Activated CD8-positive, alpha-beta memory T cell treated with anti-CD3 and anti-CD28 coated beads, Interleukin-2, amount 50 U/mL, for 24 hours (primary cell): ENCODE measurements at regions not wholly inside any gene's neighbourhood (a gene's known extent, or its start where the extent isn't known, plus 50 kb on each side); places are given as distances from the start of the nearest gene placed in this dataset.

Experiments
- DNase-seq: peaks from one replicate; pipeline ENCODE4 v3.0.0-alpha.2; 2020; ENCODE audit errors: extremely low read depth

DNA sequence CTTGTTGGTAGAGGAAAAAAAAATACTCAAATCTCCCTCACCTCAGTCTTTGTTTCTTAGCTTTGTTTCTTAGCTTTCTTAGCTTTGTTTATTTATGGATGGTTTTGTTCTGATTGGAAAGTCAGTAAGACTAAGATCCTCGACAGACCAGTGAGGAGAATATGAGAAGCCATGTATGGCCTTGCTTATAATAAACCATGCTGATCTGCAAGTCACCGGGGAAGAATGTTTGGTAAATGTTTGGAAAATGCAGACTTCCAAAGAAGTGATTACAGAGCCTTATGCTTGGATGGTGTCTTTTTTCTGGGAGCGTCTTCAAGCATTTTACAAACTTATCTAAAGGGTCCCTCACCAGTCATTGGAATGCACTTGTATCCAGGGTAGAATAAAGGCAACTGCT is 90.1 kb upstream of the NOCT start:
- DNase-seq = no peak

GRCh38 chr4:138919094-138919936 is 96.3 kb upstream of the NOCT start:
- DNase-seq = peak; percentile 1

- no peak for DNase-seq
Observed at GRCh38 chr4:138918169-138918869, 97.3 kb upstream of the NOCT start.

DNA sequence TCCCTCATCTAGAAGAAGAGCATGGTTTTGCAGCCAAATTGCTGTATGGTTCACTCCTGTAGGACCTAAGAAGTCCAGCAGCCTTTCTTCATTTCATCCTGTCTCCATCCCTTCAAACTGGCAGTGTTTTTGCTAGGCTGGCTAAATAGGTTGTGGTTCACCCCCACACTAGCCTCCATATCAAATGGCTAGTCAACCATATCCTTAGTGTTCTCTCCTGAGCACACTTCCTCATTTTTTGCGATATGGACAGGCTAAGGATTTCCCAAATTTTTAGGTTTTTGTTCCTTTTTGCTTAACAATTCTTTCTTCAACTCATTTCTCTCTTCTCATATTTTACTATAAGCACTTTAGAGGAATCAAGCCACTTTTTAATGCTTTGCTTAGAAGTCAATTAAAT is 98.8 kb upstream of the NOCT start:
- no peak for DNase-seq

DNA sequence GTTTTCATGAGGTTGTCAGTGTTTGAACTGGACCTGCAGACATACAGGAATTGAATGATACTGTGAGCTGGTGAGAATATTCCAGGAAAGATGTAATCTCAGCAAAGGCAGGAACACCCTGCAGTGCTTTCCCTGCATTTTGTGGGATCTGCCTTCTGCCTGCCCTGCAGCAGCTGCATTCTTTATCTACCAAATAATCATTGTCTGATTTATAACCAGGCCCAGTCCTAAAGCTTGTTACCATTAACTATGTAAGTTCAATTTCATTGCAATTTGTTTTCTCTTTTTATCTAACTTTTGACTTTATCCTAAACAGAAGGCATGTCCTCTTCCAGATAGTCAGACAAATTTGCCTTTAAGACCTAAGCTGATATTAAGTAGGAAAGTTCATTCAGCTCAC is 99.8 kb upstream of the NOCT start:
- DNase-seq = no peak

DNA sequence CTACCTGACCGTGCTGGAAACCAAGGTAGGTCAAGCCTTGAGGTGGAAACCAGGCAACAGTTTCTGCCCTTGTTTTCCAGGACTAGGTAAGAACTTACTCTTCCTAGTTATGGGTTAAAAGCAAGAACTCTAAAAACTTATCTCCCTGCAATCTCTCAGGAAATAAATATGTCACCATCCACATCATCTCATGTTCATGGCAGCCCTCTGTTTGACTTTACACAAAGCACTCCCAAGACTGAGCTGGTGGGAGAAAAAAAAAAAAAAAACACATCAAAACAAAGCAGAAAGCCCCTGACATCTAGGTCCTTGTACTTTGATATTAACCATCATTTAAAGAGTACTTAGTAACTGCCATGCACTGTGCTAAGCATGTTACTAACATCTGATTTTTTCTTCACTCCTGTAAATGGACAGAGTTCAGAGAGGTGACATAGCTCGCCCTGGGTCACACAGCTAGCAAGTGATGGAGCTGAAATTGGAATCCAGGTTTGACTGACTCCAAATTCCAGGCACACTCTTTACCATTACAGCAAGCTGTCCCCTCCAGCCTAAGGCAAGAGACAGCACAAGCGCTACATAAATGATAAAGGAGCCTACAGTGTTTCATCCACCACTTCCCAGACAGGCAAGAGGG is 102.8 kb upstream of the NOCT start:
- no peak for DNase-seq

DNA sequence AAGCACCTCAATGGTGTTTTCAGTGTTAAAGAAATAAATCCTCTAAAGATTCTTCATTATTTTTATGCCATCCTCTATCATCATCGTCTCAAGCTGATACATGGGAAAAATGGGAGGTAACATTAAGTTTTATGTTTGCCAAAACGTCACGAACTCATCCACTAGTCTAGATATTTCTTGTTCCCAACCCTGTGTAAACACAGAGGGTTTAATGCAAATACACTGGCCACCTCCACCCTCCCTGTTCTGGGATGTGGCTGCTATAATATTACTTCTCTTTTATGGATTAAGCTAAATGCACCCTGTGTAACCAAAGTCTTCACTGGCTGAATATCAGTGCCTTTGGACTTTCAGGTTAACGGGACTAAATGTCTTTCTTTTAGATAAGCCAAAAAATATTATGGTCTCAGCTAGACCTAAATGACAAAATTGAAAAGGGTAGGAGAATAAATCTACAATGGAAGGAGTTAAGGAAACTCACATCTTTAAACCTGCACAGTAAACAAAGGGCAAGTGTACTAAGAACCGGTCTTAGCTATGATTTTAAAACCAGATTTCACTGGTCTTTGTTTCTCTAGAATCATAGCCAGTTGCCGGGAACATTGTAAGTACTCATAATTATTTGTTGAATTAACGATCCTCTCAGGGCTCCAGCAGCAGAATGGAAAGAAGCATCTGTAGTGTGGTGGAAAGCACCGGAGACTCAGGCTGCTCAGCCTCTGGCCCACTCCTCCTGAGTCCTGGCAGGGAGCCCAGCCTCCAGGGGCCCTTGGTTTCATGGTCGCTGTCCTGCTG is 103.5 kb upstream of the NOCT start:
- no peak for DNase-seq

DNA sequence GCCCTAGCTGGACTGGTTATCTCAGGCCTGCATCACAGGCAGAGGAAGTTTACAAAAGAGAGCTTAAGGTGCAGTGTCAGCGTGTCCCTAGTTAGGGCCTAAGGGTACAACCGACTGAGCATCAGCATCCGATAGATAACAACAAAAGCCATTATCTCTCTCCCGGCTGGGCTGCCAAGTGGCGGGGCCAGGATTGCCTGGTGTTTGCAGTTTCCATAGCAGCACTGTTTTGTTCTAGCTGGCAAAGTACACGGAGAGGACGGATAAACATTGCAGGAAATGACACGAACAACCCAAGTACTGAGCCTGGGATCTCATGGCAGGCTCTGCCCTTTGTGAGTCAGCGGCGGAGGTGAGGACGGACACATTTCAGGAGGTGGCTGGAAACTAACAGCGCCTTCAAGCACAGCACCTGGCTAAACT is 104.7 kb upstream of the NOCT start:
- no peak for DNase-seq

GRCh38 chr4:138910195-138910913 is 105.2 kb upstream of the NOCT start:
- DNase-seq = no peak

DNA sequence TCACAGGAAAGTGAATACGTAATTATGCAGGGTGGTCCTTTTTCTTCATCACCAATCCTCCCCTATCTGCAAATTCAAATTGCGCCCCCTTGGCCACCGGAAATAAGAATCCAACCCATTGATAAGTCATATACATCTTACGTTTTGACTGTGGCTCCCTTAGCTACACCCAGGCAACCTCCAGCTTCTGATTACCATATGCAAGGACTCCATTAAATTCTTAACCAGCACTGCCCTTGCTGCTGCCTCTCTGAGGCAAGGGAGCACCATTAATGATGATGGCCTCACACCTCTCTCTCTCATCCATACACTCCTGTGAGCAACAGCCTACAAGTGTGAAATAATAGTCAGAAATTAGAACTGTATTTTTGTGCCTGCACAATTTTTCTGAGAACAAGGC is 106.0 kb upstream of the NOCT start:
- DNase-seq = no peak

DNA sequence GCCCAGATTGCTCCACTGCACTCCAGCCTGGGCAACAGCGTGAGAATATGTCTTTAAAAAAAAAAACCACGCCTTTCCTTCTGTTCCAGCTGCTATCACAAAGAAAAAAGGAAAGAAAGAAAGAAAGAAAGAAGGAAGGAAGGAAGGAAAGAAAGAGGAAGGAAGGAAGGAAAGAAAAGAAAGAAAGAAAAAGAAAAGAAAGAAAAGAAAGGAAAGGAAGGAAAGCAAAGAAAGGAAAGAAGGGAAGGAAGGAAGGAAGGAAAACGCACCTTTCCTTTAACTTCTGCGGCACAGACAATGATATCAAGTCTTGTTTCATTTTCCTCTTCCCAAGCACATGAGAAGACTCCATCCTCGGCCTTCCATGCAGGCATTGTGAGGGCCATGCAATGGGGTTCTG is 107.4 kb upstream of the NOCT start:
- no peak for DNase-seq

DNA sequence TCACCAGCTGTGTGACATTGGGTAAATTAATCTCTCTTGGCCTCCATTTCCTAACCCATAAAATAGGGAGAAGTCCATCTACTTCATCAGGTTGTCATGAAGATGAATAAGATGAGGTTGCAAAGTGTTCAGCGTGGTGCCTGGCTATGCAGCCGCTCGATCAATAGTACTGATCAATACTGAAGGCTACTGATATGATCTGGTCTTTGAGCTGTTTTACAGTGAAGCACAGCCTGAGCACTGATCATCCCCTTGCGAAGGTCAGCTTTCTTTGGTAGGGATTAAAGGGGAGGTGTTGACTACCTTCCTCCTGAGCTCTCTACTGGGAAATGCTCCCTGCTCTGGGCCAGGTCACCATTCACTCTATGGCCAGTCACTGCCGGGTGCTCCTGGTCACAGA is 108.4 kb upstream of the NOCT start:
- DNase-seq = no peak

- no peak for DNase-seq
Observed at GRCh38 chr4:138904793-138905192, 110.8 kb upstream of the NOCT start.

DNA sequence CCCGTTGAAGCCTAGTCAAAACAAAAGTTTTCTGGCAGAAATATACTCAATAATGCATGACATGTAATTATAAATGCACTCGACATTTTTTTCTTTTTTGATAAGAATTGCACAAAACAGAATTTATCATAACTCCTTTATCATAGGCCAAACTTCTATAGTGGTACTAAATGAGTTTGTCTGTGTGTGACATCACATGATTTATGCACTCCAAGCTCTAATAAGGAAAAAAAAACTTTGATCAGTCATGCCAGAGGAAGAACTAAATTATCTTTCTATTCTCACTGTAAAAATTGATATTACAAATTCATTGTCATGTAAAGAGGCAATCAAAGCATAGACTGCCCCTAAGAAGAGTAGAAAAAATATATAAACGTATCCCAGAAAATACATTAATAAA is 112.4 kb upstream of the NOCT start:
- DNase-seq = no peak

DNA sequence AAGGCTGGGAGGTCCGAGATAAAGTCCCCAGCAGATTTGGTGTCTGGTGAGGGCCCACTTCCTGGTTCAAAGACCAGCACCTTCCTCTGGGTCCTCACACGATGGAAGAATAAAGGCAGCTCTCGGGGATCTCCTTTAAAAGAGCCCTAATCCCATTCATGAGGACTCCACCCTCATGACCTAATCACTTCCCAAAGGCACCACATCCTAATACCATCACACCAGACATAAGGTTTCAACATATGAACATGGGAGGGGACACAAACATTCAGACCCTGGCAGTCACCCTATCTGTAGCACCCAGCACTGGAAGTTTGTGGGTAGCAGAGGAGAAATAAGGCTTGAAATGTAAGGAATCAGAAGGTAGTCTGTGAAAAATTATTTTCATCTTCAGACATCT is 112.9 kb upstream of the NOCT start:
- DNase-seq = no peak

DNA sequence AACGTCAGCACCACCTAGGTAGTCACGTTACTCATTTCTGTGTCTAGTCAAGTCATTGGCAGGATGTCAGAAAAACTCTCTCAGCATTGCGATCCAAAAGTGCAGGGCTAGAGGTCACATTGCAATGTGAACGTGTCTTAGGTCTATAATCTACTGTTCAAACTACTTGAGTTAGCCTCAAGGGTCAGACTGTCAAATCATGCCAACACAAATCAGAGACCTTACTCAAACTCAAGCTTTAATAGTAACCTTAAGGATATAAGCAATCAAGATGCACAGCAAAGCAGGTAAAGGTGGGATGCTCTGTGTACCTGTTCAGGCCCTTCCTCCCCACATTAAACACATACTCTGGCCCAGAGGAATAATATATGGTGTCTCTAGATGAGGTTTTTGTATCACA is 114.4 kb upstream of the NOCT start:
- DNase-seq = no peak

DNA sequence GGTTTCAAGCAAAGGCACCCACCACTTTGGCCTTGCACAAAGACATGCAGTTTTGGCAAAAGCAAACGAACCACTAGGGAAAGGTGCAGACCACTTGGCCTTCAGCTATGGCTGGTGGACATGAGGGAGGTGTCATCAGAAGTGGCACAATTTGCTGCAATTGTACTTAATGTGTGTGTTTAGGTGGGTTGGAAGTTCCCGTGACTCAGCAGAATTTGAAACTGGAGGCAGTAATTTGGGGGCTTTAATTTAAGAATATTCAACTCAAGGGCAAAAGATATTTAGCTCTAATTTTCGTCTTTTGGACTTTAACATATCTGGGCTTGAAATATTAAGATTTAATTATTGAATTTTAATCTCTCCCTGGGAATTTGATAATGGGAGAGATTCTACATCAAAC is 115.6 kb upstream of the NOCT start:
- no peak for DNase-seq

DNA sequence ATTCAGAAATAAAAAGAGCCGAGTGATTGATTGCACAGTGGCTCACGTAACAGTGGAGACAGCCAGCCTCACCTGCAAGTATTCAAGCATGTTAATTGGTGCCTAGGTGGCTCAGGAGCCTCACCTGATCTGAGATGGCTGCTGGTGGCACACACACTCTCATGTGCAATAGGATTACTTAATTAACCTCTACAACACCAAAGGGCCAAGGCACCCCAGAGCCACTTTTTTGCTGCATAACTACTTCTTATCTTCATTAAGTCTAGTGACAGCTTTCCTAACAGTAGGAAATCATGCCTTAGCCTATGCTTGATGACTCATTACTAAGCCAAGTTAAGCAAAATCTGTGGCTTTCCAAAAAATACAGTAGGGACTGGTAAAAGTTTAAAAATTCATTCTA is 117.3 kb upstream of the NOCT start:
- no peak for DNase-seq

DNA sequence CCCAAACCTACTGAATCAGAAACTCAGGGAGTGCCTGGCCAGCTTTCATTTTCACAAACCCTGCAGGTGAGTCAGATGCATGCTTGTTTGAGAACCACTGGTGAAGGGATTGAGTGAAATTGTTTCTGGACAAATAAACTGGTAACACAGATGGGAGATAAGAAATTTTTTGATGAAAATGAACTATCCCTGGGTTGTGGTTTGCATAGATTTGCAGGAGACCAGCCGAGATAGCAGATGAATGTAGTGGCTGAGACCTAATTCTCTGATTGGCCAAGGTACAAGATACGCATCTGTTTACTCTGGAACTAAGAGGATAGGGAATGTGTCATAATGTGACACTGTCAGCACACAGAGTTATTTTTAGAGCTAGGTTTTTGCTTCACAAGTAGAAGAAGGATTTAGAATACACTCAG is 117.8 kb upstream of the NOCT start:
- no peak for DNase-seq

GRCh38 chr4:138894709-138895108 is 120.9 kb upstream of the NOCT start:
- DNase-seq = no peak

- DNase-seq = no peak
Observed at GRCh38 chr4:138894011-138894410, 121.6 kb upstream of the NOCT start.
